Astrocyte (in vitro differentiated cells and primary cell): ENCODE measurements at regions not wholly inside any gene's neighbourhood (a gene's known extent, or its start where the extent isn't known, plus 50 kb on each side); places are given as distances from the start of the nearest gene placed in this dataset.

Source experiments
- CTCF ChIP-seq: IDR thresholded peaks from 2 replicates; pipeline ENCODE4 v1.5.1; 2011; ENCODE audit warnings: low read depth, mild to moderate bottlenecking, inconsistent platforms, low read length, moderate library complexity; ENCODE audit not compliant: insufficient read depth
- EZH2 ChIP-seq: IDR thresholded peaks from 2 replicates; pipeline ENCODE4 v1.6.1; 2012; ENCODE audit warnings: mild to moderate bottlenecking, low read length, inconsistent platforms; ENCODE audit not compliant: insufficient read depth

- no peak for TF ChIP-seq EZH2
- no peak for TF ChIP-seq CTCF
Observed at GRCh38 chr1:5727191-5727590, 265.0 kb downstream of the NPHP4 start.
